GM10266 (cell line): ENCODE measurements at regions not wholly inside any gene's neighbourhood (a gene's known extent, or its start where the extent isn't known, plus 50 kb on each side); places are given as distances from the start of the nearest gene placed in this dataset.

ENCODE experiments used
- DNase-seq: peaks from one replicate; pipeline ENCODE4 v3.0.0; 2012; ENCODE audit errors: extremely low spot score
- CTCF ChIP-seq: IDR thresholded peaks from 2 replicates; pipeline ENCODE4 v1.5.1; 2012; ENCODE audit warnings: mild to moderate bottlenecking, low read depth; ENCODE audit not compliant: control insufficient read depth, insufficient read depth; ENCODE audit errors: missing control alignments

- TF ChIP-seq CTCF, result no peak
- no peak for DNase-seq
Measured at GRCh38 chr1:218658269-218658668, 313.1 kb downstream of the TGFB2 start.

GRCh38 chr1:218658899-218659298, 313.8 kb downstream of the TGFB2 start:
- TF ChIP-seq CTCF, result no peak
- DNase-seq, result no peak

GRCh38 chr1:218659911-218660677, 315.0 kb downstream of the TGFB2 start:
- TF ChIP-seq CTCF, result no peak
- no peak for DNase-seq

GRCh38 chr1:218660678-218661053, 315.5 kb downstream of the TGFB2 start:
- TF ChIP-seq CTCF, result no peak
- no peak for DNase-seq

GRCh38 chr1:218661411-218661810, 316.3 kb downstream of the TGFB2 start:
- no peak for TF ChIP-seq CTCF
- no peak for DNase-seq

GRCh38 chr1:218664385-218665170, 319.4 kb downstream of the TGFB2 start:
- DNase-seq, result no peak
- no peak for TF ChIP-seq CTCF

- DNase-seq, result no peak
- no peak for TF ChIP-seq CTCF
Measured at GRCh38 chr1:218665221-218665620, 320.1 kb downstream of the TGFB2 start.
